Right atrium auricular region (tissue), 2 donors: ENCODE measurements at regions not wholly inside any gene's neighbourhood (a gene's known extent, or its start where the extent isn't known, plus 50 kb on each side); places are given as distances from the start of the nearest gene placed in this dataset.

Experiments used
- DNase-seq: peaks from one replicate; pipeline ENCODE4 v3.0.0-alpha.2; 2019; ENCODE audit warnings: low spot score
- H3K27ac ChIP-seq, 2 donors: fragments of 200-600 bp; sonication (generic); 1 replicate in 1 of 2; 2 replicates in 1 of 2; pipeline ENCODE4 v1.5.1; 2016 to 2019
- H3K27me3 ChIP-seq, 2 donors: fragments of 200-600 bp; sonication (generic); one replicate each; pipeline versions ENCODE4 v1.5.1 to v1.6.0; 2017 to 2019
- H3K36me3 ChIP-seq: fragments of 200-600 bp; sonication (generic); one replicate; pipeline ENCODE4 v1.5.1; 2016
- H3K4me1 ChIP-seq, 2 donors: fragments of 200-600 bp; sonication (generic); one replicate each; pipeline versions ENCODE4 v1.5.1 to v1.6.0; 2017 to 2019
- H3K4me3 ChIP-seq, 2 donors: fragments of 200-600 bp; sonication (generic); 1 replicate in 1 of 2; 2 replicates in 1 of 2; pipeline ENCODE4 v1.5.1; 2017 to 2019; ENCODE audit warnings: mild to moderate bottlenecking in 1 of 2, moderate library complexity in 1 of 2
- H3K9me3 ChIP-seq, 2 donors: fragments of 200-600 bp; sonication (generic); one replicate each; pipeline ENCODE4 v1.5.1; 2019
- TF ChIP-seq, protein P1 (sequence below), 2 donors: fragments of 200-600 bp; sonication (generic); IDR thresholded peaks; one replicate each; pipeline ENCODE4 v1.5.1; 2019; ENCODE audit warnings: antibody characterized with exemption in 2 of 2

GRCh38 chr3:5277612-5278236, 90.2 kb downstream of the EDEM1 start:
- no peak overlapping the region for H3K27ac ChIP-seq
- no peaks in the 10 kb centered on the region for H3K27me3 ChIP-seq
- DNase-seq = no peak
- H3K4me3 ChIP-seq = no peak overlapping the region
- no peaks in the 10 kb centered on the region for H3K36me3 ChIP-seq
- no peaks in the 10 kb centered on the region for H3K4me1 ChIP-seq
- H3K9me3 ChIP-seq = peaks cover 0 to 28% of the 10 kb centered on the region in 2 donors
- TF ChIP-seq, protein P1, sequence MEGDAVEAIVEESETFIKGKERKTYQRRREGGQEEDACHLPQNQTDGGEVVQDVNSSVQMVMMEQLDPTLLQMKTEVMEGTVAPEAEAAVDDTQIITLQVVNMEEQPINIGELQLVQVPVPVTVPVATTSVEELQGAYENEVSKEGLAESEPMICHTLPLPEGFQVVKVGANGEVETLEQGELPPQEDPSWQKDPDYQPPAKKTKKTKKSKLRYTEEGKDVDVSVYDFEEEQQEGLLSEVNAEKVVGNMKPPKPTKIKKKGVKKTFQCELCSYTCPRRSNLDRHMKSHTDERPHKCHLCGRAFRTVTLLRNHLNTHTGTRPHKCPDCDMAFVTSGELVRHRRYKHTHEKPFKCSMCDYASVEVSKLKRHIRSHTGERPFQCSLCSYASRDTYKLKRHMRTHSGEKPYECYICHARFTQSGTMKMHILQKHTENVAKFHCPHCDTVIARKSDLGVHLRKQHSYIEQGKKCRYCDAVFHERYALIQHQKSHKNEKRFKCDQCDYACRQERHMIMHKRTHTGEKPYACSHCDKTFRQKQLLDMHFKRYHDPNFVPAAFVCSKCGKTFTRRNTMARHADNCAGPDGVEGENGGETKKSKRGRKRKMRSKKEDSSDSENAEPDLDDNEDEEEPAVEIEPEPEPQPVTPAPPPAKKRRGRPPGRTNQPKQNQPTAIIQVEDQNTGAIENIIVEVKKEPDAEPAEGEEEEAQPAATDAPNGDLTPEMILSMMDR (IDR thresholded peaks at IDR 0.05) = no peak

- no peaks in the 10 kb centered on the region for H3K36me3 ChIP-seq
- H3K27ac ChIP-seq = no peak overlapping the region
- no peak overlapping the region for H3K4me3 ChIP-seq
- DNase-seq = no peak
- TF ChIP-seq, protein P1 (IDR thresholded peaks at IDR 0.05) = no peak
- H3K9me3 ChIP-seq = peaks cover 0 to 28% of the 10 kb centered on the region in 2 donors
- no peaks in the 10 kb centered on the region for H3K27me3 ChIP-seq
- H3K4me1 ChIP-seq = no peaks in the 10 kb centered on the region
These were observed 91.2 kb downstream of the EDEM1 start for GRCh38 chr3:5278666-5279065.

DNA sequence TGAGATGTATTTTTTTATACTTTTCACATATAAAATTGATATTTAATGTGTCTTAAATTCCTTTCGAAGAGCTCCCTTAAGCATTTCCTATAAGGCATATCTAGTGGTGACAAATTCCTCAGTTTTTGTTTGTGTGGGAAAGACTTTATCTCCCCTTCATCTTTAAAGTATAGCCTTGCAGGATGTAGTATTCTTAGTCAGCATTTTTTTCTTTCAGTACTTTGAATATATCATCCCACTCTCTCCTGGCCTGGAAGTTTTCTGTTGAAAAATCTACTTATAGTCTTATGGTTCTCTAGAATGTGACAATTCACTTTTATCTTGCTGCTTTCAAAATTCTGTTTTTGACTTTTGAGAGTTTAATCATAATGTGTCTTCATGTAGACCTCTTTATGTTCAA, 95.2 kb downstream of the EDEM1 start:
- H3K9me3 ChIP-seq = peaks cover 0 to 30% of the 10 kb centered on the region in 2 donors
- no peak for DNase-seq
- H3K4me1 ChIP-seq = no peaks in the 10 kb centered on the region
- H3K27ac ChIP-seq = no peak overlapping the region
- H3K36me3 ChIP-seq = no peaks in the 10 kb centered on the region
- H3K27me3 ChIP-seq = no peaks in the 10 kb centered on the region
- TF ChIP-seq, protein P1 (IDR thresholded peaks at IDR 0.05) = no peak
- H3K4me3 ChIP-seq = no peak overlapping the region

GRCh38 chr3:5285439-5285838, 97.9 kb downstream of the EDEM1 start:
- TF ChIP-seq, protein P1 (IDR thresholded peaks at IDR 0.05) = no peak
- Histone ChIP-seq H3K4me1 (no peaks in the 10 kb centered on the region), H3K4me3 (no peak overlapping the region), H3K27me3 (no peaks in the 10 kb centered on the region), H3K36me3 (no peaks in the 10 kb centered on the region), H3K27ac (no peak overlapping the region), H3K9me3 (peaks cover 0 to 26% of the 10 kb centered on the region in 2 donors)
- no peak for DNase-seq

DNA sequence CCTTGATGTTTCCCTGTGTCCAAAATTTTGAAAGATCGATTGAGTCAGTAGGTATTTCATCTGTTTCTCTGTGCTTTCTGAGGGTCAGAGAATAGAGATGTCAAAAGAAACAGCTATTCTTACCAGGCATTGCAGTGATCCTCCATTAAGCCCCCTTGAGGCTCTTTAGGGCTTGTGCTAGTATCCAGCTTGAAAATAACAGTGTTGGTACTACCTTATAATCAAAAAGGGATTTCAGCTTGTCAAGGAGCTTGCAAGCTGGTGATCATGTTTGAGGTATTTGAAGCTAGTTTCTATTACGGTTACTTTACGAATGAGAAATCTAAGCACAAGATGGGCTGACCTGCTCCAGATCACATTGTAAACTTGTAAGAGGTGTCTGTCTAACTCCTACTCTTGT, 103.4 kb downstream of the EDEM1 start:
- TF ChIP-seq, protein P1 (IDR thresholded peaks at IDR 0.05) = no peak
- H3K4me3 ChIP-seq = no peak overlapping the region
- no peaks in the 10 kb centered on the region for H3K27me3 ChIP-seq
- no peaks in the 10 kb centered on the region for H3K36me3 ChIP-seq
- peaks cover 0 to 4% of the 10 kb centered on the region in 2 donors for H3K9me3 ChIP-seq
- H3K27ac ChIP-seq = no peak overlapping the region
- H3K4me1 ChIP-seq = no peaks in the 10 kb centered on the region
- DNase-seq = no peak

DNA sequence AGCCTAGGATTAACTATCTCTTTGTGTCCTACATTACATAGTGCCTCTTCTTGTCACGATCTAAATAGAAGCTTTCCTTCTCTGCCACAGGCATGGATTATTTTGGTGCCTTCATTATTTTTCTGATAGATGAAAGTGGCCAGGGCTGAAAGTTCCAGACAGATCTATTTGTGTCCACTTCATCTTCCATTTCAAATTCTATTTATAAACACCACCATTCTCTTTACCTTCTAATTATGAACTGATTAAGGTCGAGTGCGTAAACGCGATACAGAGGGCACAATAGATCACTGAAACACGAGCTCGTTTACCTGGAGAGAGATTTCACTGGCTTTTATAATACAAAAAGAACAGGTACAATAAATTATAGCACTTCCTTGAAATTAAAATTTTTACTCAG, 105.0 kb downstream of the EDEM1 start:
- no peak for DNase-seq
- TF ChIP-seq, protein P1 (IDR thresholded peaks at IDR 0.05) = no peak

More for the DNA sequence above, 105.0 kb downstream of the EDEM1 start:
- no peak overlapping the region for H3K27ac ChIP-seq
- H3K9me3 ChIP-seq = peaks cover 0 to 4% of the 10 kb centered on the region in 2 donors
- no peaks in the 10 kb centered on the region for H3K36me3 ChIP-seq
- no peaks in the 10 kb centered on the region for H3K4me1 ChIP-seq
- H3K27me3 ChIP-seq = no peaks in the 10 kb centered on the region
- no peak overlapping the region for H3K4me3 ChIP-seq
